Spleen (tissue), 7 donors: ENCODE measurements at regions not wholly inside any gene's neighbourhood (a gene's known extent, or its start where the extent isn't known, plus 50 kb on each side); places are given as distances from the start of the nearest gene placed in this dataset.

Experiments
- POLR2A ChIP-seq, 3 donors: fragments of 450-650 bp; IDR thresholded peaks; one replicate each; pipeline ENCODE4 v1.5.1; 2017; ENCODE audit warnings: antibody characterized with exemption in 3 of 3, mild to moderate bottlenecking in 1 of 3
- POLR2AphosphoS5 ChIP-seq, 3 donors: sonication (generic); formaldehyde crosslinking; IDR thresholded peaks; one replicate each; pipeline ENCODE4 v1.5.1; 2017; ENCODE audit warnings: antibody characterized with exemption in 3 of 3
- TF ChIP-seq, protein P1 (sequence below), 11 experiments: fragments of 200-600 bp in 7 of 11; fragments of 450-650 bp in 4 of 11; sonication (generic) in 4 of 11; IDR thresholded peaks in 8 of 11; conservative IDR thresholded peaks in 3 of 11; 1 replicate in 7 of 11; 2 replicates in 4 of 11; pipeline versions ENCODE4 v1.4.0 to v1.8.0; 2016 to 2021; ENCODE audit warnings: antibody characterized with exemption in 11 of 11, inconsistent platforms in 4 of 11, mild to moderate bottlenecking in 1 of 11
- donor health status: DM: no; HTN: no; CAD: no; lungs with moderate emphysema.
- donor health status: DM: no; HTN: no; CAD: no.
- donor health status: DM: no; HTN: no; CAD: no.

DNA sequence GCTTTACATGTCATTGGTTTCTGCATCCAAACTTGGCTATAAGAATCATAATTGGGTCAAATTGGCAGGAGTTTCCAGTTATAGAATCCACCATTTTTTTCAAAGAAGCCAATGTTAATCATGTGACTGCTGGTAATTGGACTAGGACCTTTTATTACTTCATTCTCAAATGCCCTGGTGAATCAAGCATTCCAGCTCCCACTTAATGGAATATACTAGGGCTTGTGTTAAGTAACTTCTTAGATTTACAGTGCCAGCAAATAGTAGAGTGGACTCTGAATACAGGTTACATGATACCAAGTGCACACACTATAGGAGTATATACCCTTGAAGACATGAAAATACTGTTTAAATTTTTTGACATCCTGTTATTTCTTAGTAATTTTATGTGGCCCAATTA lies 96.7 kb downstream of the NUDT12 start:
- TF ChIP-seq, protein P1, sequence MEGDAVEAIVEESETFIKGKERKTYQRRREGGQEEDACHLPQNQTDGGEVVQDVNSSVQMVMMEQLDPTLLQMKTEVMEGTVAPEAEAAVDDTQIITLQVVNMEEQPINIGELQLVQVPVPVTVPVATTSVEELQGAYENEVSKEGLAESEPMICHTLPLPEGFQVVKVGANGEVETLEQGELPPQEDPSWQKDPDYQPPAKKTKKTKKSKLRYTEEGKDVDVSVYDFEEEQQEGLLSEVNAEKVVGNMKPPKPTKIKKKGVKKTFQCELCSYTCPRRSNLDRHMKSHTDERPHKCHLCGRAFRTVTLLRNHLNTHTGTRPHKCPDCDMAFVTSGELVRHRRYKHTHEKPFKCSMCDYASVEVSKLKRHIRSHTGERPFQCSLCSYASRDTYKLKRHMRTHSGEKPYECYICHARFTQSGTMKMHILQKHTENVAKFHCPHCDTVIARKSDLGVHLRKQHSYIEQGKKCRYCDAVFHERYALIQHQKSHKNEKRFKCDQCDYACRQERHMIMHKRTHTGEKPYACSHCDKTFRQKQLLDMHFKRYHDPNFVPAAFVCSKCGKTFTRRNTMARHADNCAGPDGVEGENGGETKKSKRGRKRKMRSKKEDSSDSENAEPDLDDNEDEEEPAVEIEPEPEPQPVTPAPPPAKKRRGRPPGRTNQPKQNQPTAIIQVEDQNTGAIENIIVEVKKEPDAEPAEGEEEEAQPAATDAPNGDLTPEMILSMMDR (IDR thresholded peaks at IDR 0.05 in 8 of 11, conservative IDR thresholded peaks at IDR 0.05 in 3 of 11) = no peak
- TF ChIP-seq POLR2AphosphoS5 (IDR thresholded peaks at IDR 0.05) = no peak
- no peak for TF ChIP-seq POLR2A (IDR thresholded peaks at IDR 0.05)
